ENCODE measurements at regions not wholly inside any gene's neighbourhood (a gene's known extent, or its start where the extent isn't known, plus 50 kb on each side); places are given as distances from the start of the nearest gene placed in this dataset.
"Not testable (repeated sequence)": the region's sequence is repeated elsewhere in the genome, so short reads cannot be mapped to it uniquely, and the experiment has no call there.

- DNase-seq (ENCODE audit: low spot score, unreplicated experiment), result no peak
- Mint-ChIP-seq H3K36me3 (ENCODE audit: insufficient read depth) (no peaks in the 10 kb centered on the region), H3K9me3 (ENCODE audit: low read depth) (no peaks in the 10 kb centered on the region), H3K27me3 (no peaks in the 10 kb centered on the region), H3K4me1 (ENCODE audit: low read depth) (no peaks in the 10 kb centered on the region), H3K27ac (no peak overlapping the region), H3K4me3 (ENCODE audit: low read depth) (no peak overlapping the region)
- TF ChIP-seq CTCF (IDR thresholded peaks at IDR 0.05; ENCODE audit: unreplicated experiment), result no peak
Measured at GRCh38 chr4:125181804-125182203, 133.0 kb upstream of the FAT4 start.

- H3K36me3 Mint-ChIP-seq (ENCODE audit: insufficient read depth), result no peaks in the 10 kb centered on the region
- no peak for TF ChIP-seq CTCF (IDR thresholded peaks at IDR 0.05; ENCODE audit: unreplicated experiment)
- H3K4me1 Mint-ChIP-seq (ENCODE audit: low read depth), result no peaks in the 10 kb centered on the region
- no peaks in the 10 kb centered on the region for H3K9me3 Mint-ChIP-seq (ENCODE audit: low read depth)
- no peaks in the 10 kb centered on the region for H3K27me3 Mint-ChIP-seq
- DNase-seq (ENCODE audit: low spot score, unreplicated experiment), result no peak
- no peak overlapping the region for H3K4me3 Mint-ChIP-seq (ENCODE audit: low read depth)
- no peak overlapping the region for H3K27ac Mint-ChIP-seq
Measured at GRCh38 chr4:125179727-125180126, 135.0 kb upstream of the FAT4 start.

- no peaks in the 10 kb centered on the region for H3K4me1 Mint-ChIP-seq (ENCODE audit: low read depth)
- no peaks in the 10 kb centered on the region for H3K36me3 Mint-ChIP-seq (ENCODE audit: insufficient read depth)
- H3K4me3 Mint-ChIP-seq (ENCODE audit: low read depth), result no peak overlapping the region
- TF ChIP-seq CTCF (IDR thresholded peaks at IDR 0.05; ENCODE audit: unreplicated experiment), result no peak
- no peak for DNase-seq (ENCODE audit: low spot score, unreplicated experiment)
- no peak overlapping the region for H3K27ac Mint-ChIP-seq
- H3K9me3 Mint-ChIP-seq (ENCODE audit: low read depth), result no peaks in the 10 kb centered on the region
- H3K27me3 Mint-ChIP-seq, result no peaks in the 10 kb centered on the region
Measured at GRCh38 chr4:125169192-125169591, 145.6 kb upstream of the FAT4 start.

GRCh38 chr4:125168531-125168930 lies 146.2 kb upstream of the FAT4 start:
- Mint-ChIP-seq H3K27me3 (no peaks in the 10 kb centered on the region), H3K27ac (no peak overlapping the region), H3K4me3 (ENCODE audit: low read depth) (no peak overlapping the region), H3K9me3 (ENCODE audit: low read depth) (no peaks in the 10 kb centered on the region), H3K4me1 (ENCODE audit: low read depth) (no peaks in the 10 kb centered on the region), H3K36me3 (ENCODE audit: insufficient read depth) (no peaks in the 10 kb centered on the region)
- no peak for TF ChIP-seq CTCF (IDR thresholded peaks at IDR 0.05; ENCODE audit: unreplicated experiment)
- no peak for DNase-seq (ENCODE audit: low spot score, unreplicated experiment)

GRCh38 chr4:125166012-125166411 lies 148.7 kb upstream of the FAT4 start:
- not testable (repeated sequence) for H3K27me3 Mint-ChIP-seq; H3K4me3 Mint-ChIP-seq (ENCODE audit: low read depth); H3K27ac Mint-ChIP-seq; H3K4me1 Mint-ChIP-seq (ENCODE audit: low read depth); H3K36me3 Mint-ChIP-seq (ENCODE audit: insufficient read depth); H3K9me3 Mint-ChIP-seq (ENCODE audit: low read depth); DNase-seq (ENCODE audit: low spot score, unreplicated experiment)

- H3K4me3 Mint-ChIP-seq (ENCODE audit: low read depth), result no peak overlapping the region
- H3K27me3 Mint-ChIP-seq, result no peaks in the 10 kb centered on the region
- H3K36me3 Mint-ChIP-seq (ENCODE audit: insufficient read depth), result no peaks in the 10 kb centered on the region
- H3K27ac Mint-ChIP-seq, result no peak overlapping the region
- DNase-seq (ENCODE audit: low spot score, unreplicated experiment), result no peak
- no peak for TF ChIP-seq CTCF (IDR thresholded peaks at IDR 0.05; ENCODE audit: unreplicated experiment)
- no peaks in the 10 kb centered on the region for H3K4me1 Mint-ChIP-seq (ENCODE audit: low read depth)
- peaks cover 3% of the 10 kb centered on the region for H3K9me3 Mint-ChIP-seq (ENCODE audit: low read depth)
Measured at GRCh38 chr4:125159001-125159400, 155.8 kb upstream of the FAT4 start.
